ENCODE measurements at regions not wholly inside any gene's neighbourhood (a gene's known extent, or its start where the extent isn't known, plus 50 kb on each side); places are given as distances from the start of the nearest gene placed in this dataset.
A peak's percentile ranks its signal among the peaks of the same experiment; 100 is the strongest.
"Not testable (repeated sequence)": the region's sequence is repeated elsewhere in the genome, so short reads cannot be mapped to it uniquely, and the experiment has no call there.

GRCh38 chr16:48025359-48025758, 130.4 kb downstream of the ABCC12 start:
- no peak overlapping the region for H3K27ac ChIP-seq (ENCODE audit: low read depth, low read length)
- POLR2A ChIA-PET = no interaction called here

GRCh38 chr16:48024042-48024441, 131.8 kb downstream of the ABCC12 start:
- Histone ChIP-seq H3K9me3 (ENCODE audit: control insufficient read depth, insufficient read depth, low read length) (no peaks in the 10 kb centered on the region), H3K27me3 (ENCODE audit: control insufficient read depth, insufficient read depth, low read length) (peaks cover 10% of the 10 kb centered on the region), H3K27ac (ENCODE audit: low read depth, low read length) (no peak overlapping the region), H3K4me3 (ENCODE audit: low read depth, low read length) (no peak overlapping the region)
- ChIA-PET CTCF (no interaction called here), POLR2A (no interaction called here)
- DNase-seq (ENCODE audit: low read depth, low spot score) = no peak
- no peak for TF ChIP-seq CTCF (IDR thresholded peaks at IDR 0.05; ENCODE audit: low read depth, low read length)

More at GRCh38 chr16:48025359-48025758, 130.4 kb downstream of the ABCC12 start:
- peaks cover 10% of the 10 kb centered on the region for H3K27me3 ChIP-seq (ENCODE audit: control insufficient read depth, insufficient read depth, low read length)
- no peak for DNase-seq (ENCODE audit: low read depth, low spot score)
- no peak overlapping the region for H3K4me3 ChIP-seq (ENCODE audit: low read depth, low read length)
- no peak for TF ChIP-seq CTCF (IDR thresholded peaks at IDR 0.05; ENCODE audit: low read depth, low read length)
- H3K9me3 ChIP-seq (ENCODE audit: control insufficient read depth, insufficient read depth, low read length) = no peaks in the 10 kb centered on the region
- CTCF ChIA-PET = no interaction called here

GRCh38 chr16:48022496-48022895, 133.3 kb downstream of the ABCC12 start:
- no peak for DNase-seq (ENCODE audit: low read depth, low spot score)
- ChIA-PET POLR2A (interaction anchor here (0.6 kb wide), 1 partner anchor 496 kb away, joined by 3 read pairs; no protein-coding TSS in a partner anchor), CTCF (interaction anchor here (1.6 kb wide), 1 partner anchor 33 kb away, joined by 3 read pairs; no protein-coding TSS in a partner anchor)
- Histone ChIP-seq H3K9me3 (ENCODE audit: control insufficient read depth, insufficient read depth, low read length) (no peaks in the 10 kb centered on the region), H3K27me3 (ENCODE audit: control insufficient read depth, insufficient read depth, low read length) (peaks cover 7% of the 10 kb centered on the region), H3K27ac (ENCODE audit: low read depth, low read length) (no peak overlapping the region), H3K4me3 (ENCODE audit: low read depth, low read length) (no peak overlapping the region)
- TF ChIP-seq CTCF (IDR thresholded peaks at IDR 0.05; ENCODE audit: low read depth, low read length) = no peak

GRCh38 chr16:48020617-48021016, 135.2 kb downstream of the ABCC12 start:
- H3K27ac ChIP-seq (ENCODE audit: low read depth, low read length); H3K27me3 ChIP-seq (ENCODE audit: control insufficient read depth, insufficient read depth, low read length); POLR2A ChIA-PET; CTCF ChIA-PET; H3K4me3 ChIP-seq (ENCODE audit: low read depth, low read length); H3K9me3 ChIP-seq (ENCODE audit: control insufficient read depth, insufficient read depth, low read length); DNase-seq (ENCODE audit: low read depth, low spot score): not testable (repeated sequence)

GRCh38 chr16:48014349-48015135, 141.3 kb downstream of the ABCC12 start:
- ChIA-PET POLR2A (no interaction called here), CTCF (no interaction called here)
- peak; percentile 20 for DNase-seq (ENCODE audit: low read depth, low spot score)

More at GRCh38 chr16:48014349-48015135, 141.3 kb downstream of the ABCC12 start:
- TF ChIP-seq CTCF (IDR thresholded peaks at IDR 0.05; ENCODE audit: low read depth, low read length) = no peak
- Histone ChIP-seq H3K4me3 (ENCODE audit: low read depth, low read length) (no peak overlapping the region), H3K27ac (ENCODE audit: low read depth, low read length) (no peak overlapping the region), H3K27me3 (ENCODE audit: control insufficient read depth, insufficient read depth, low read length) (no peaks in the 10 kb centered on the region), H3K9me3 (ENCODE audit: control insufficient read depth, insufficient read depth, low read length) (peaks cover 2% of the 10 kb centered on the region; the same call in 1 of the 2 replicates)
